Panc1 (cell line): ENCODE measurements at regions not wholly inside any gene's neighbourhood (a gene's known extent, or its start where the extent isn't known, plus 50 kb on each side); places are given as distances from the start of the nearest gene placed in this dataset.

Source experiments
- CTCF ChIP-seq: fragments of 450-650 bp; IDR thresholded peaks from 2 replicates; pipeline ENCODE4 v1.5.1; 2017; ENCODE audit warnings: mild to moderate bottlenecking
- POLR2AphosphoS5 ChIP-seq: IDR thresholded peaks from 2 replicates; pipeline ENCODE4 v1.6.1; 2012; ENCODE audit warnings: mild to moderate bottlenecking, low read depth, low read length, moderate library complexity
- REST ChIP-seq, 2 experiments: IDR thresholded peaks; 2 replicates each; pipeline ENCODE4 v1.6.1; 2011 to 2012; ENCODE audit warnings: low read depth in 2 of 2, control low read depth in 1 of 2, low read length in 1 of 2, mild to moderate bottlenecking in 1 of 2, moderate library complexity in 1 of 2; ENCODE audit not compliant: insufficient read depth in 1 of 2
- SIN3A ChIP-seq: IDR thresholded peaks from 2 replicates; pipeline ENCODE4 v1.6.1; 2012; ENCODE audit warnings: low read depth, mild to moderate bottlenecking, low read length, moderate library complexity, borderline replicate concordance; ENCODE audit not compliant: insufficient read depth

- peak; percentile 71 for TF ChIP-seq CTCF
- no peak for TF ChIP-seq SIN3A
- no peak for TF ChIP-seq REST (IDR thresholded peaks at IDR 0.05; ENCODE audit: insufficient read depth in 1 of 2, low read depth in 2 of 2, low read length in 1 of 2)
- TF ChIP-seq POLR2AphosphoS5: no peak
These were observed 56.0 kb upstream of the FAM174A start for GRCh38 chr5:100479079-100479688.
